Hematopoietic multipotent progenitor cell (in vitro differentiated cells): ENCODE measurements at regions not wholly inside any gene's neighbourhood (a gene's known extent, or its start where the extent isn't known, plus 50 kb on each side); places are given as distances from the start of the nearest gene placed in this dataset.
A peak's percentile ranks its signal among the peaks of the same experiment; 100 is the strongest.

Experiments
- DNase-seq, 3 donors: peaks; one replicate each; pipeline ENCODE4 v3.0.0-alpha.2; 2011 to 2015; ENCODE audit warnings: low read depth in 2 of 3, low spot score in 2 of 3

DNA sequence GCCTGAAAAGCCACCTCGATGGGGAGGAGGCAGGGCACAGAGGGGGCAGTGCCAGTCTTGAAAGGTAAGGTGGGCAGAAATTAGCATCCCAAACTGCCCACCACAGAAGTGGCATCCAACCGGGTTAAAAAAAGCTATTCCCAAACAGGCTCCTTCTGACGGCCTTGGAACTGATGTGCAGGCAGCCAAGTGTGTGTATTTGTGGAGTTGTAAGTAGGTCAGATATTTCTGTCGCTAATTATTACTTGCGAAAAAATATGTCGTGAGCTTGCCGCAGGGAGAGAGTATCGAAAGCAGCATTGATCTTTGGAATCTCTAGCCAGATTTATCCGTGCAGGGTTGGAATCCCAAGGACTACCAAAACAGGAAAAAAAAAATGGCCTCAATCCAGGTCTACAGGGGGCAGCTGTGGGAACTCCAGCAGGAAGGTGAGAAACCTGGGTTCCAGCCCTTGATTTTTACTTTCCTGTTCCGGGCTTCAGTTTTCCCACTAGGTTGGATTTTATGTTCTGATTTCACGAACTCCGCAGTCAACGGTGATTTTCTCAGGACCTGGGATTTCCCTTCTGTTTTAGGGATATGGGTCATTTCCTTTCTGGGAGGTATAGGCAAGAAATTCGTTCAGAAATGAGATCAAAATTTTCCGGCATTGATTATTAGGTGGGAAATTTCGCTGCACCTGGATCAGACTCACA is 200.8 kb downstream of the RGS3 start:
- DNase-seq = no peak

GRCh38 chr9:113665064-113665463 is 201.5 kb downstream of the RGS3 start:
- no peak for DNase-seq

GRCh38 chr9:113665756-113666155 is 202.2 kb downstream of the RGS3 start:
- DNase-seq = no peak

- DNase-seq = no peak
Measured at GRCh38 chr9:113668061-113668460, 204.5 kb downstream of the RGS3 start.

DNA sequence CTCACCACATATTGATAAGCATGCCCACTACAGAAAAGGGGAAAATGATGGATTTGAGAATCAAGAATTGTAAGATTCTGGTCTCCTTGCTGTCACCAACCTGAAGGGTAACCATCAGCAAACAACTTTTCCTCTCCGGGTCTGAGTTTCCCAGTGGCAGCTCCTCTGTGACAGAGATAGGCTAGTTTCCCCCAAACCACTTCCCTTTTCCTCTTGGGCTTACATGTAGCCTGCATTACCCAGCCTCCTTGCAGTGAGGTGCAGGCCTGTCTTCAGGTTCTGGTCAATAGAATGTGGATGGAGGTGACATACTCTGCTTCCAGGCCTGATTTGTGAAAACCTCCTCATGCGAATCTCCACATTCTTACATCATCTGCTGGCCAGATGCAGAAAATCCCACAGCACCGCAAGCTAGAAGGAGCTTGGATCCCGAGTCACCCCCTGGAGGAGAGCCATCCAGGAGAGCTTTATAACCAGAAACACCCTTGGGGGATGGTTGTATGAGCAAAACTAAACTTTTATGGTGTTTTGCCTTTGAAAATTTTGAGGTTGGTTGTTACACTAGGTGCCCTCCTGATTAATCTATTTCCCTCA is 206.1 kb downstream of the RGS3 start:
- DNase-seq = no peak

- no peak for DNase-seq
Measured at GRCh38 chr9:113673726-113674125, 202.4 kb upstream of the ZNF618 start.

- DNase-seq = no peak
Measured at GRCh38 chr9:113674436-113674835, 201.7 kb upstream of the ZNF618 start.

DNA sequence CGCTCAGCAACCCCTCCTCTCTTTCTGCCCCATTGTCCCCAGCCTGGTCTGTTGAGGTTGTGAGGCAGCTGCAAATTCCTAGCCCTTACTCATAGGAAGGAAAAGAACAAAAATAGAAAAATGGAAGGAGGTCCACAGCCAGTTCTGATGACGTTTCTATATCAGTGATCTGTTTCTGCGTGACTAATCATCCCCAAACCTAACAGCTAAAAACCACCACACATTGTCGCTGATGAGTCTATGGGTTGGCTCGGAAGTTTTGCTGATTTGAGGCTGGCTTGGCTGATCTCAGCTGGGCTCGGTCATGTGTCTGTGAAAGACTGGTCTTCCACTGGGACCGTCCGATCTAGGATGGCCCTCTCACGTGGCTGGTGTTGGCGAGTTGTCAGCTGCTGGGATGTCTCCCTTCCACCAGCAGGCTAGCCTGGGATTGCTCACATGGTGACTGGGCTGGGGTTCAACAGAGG is 200.6 kb upstream of the ZNF618 start:
- no peak for DNase-seq

DNA sequence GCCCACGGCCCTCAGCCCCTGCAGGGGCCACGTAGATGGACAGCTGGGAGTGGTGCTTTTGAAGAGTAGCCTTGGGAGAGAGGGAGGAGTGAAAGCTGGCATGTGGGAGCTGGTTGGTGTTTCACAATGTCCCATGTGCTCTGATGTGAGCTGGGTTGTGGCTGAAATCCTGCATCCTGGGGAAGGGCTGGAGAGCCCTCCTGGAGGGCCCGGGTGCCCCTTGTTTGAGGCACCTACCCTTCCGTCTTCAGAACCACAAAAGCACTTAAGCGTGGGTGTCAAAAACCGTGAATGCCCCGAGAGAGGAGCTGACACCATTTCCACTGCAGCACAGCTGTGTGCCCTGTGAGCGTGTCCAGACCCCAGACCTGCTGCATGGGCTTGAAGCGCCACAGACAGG is 199.1 kb upstream of the ZNF618 start:
- DNase-seq = no peak

GRCh38 chr9:113677569-113677968 is 198.5 kb upstream of the ZNF618 start:
- DNase-seq = no peak

DNA sequence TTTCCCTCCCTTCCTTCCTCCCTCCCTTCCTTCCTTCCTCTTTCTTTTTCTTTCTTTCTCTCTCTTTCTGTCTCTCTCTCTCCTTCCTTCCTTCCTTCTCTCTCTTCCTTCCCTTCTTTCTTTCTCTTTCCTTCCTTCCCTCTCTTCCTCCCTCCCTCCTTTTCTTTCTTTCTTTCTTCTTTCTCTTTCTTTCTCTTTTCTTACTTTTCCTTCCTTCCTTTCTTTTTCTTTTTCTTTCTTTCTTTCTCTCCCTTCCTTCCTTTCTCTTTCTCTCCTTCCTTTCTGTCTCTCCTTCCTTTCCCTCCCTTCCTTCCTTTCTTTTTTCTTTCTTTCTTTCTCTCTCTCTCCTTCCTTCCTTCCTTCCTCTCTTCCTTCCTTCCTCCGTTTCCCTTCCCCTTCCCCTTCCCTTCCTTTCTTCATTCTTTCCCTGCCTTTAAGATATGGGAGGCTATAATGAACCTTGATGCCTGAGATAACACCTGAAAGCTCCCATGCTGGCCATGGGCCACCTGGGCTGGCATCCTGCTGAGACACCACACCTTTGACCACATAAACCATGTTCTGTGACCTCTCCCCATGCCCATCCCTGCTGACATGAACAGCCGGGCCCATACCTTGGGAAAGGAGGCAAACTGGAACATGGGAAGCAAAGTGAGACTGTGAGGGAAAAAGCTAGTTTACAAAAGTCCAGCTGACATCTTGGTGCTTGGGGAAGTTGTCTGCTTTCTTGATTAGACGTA is 197.8 kb upstream of the ZNF618 start:
- DNase-seq = no peak

- DNase-seq = no peak
Measured at GRCh38 chr9:113678859-113679256, 197.3 kb upstream of the ZNF618 start.

DNA sequence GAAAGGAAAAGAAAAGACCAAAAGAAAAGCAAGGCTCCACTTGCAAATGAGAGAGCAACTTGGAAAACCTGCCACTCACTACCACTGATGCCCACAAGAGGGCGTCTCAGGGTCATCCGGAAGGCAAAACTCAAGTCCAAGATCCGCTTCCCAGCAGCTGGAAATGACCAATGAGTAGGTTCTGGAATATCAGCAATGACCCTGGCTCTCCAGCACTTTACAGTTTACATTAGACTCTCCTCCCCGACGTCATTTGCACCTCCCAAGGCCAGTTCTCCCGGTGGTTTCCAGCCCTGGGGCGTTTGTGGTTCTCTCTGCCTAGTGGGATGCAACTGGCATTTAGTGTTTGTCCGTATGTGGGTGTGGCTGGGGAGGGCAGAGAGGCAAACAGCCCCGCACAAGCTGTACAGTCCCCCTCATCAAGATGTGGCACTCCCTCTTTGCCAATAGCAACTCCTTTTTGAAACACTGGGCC is 193.8 kb upstream of the ZNF618 start:
- DNase-seq = peak in 2 of 3 donors; percentile 37 to 61

GRCh38 chr9:113685636-113686035 is 190.5 kb upstream of the ZNF618 start:
- DNase-seq = peak in 1 of 3 donors; percentile 55

DNA sequence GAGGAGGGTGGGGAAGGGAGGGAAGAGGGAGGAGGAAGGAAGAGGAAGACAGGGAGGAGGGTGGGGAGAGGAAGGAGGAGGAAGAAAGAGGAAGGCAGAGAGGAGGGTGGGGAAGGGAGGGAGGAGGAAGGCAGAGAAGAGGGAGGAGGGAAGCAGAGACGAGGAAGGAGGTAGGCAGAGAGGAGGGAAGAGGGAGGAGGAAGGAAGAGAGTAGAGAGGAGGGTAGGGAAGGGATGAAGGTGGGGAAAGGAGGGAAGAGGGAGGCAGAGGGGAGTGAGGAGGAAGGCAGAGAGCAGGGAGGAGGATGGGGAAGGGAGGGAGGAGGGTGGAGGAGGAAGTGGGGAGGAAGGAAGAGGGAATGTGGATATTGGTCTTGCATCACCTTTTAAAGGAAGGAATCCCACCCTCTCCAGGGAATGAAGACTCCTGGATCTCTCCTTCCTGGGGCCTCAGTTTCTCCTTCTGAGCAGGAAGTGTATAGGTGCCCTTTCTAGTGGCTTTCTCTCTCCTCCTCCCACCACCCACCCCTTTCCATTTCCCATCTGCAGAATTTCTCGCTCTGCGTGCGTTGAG is 188.9 kb upstream of the ZNF618 start:
- DNase-seq = no peak

DNA sequence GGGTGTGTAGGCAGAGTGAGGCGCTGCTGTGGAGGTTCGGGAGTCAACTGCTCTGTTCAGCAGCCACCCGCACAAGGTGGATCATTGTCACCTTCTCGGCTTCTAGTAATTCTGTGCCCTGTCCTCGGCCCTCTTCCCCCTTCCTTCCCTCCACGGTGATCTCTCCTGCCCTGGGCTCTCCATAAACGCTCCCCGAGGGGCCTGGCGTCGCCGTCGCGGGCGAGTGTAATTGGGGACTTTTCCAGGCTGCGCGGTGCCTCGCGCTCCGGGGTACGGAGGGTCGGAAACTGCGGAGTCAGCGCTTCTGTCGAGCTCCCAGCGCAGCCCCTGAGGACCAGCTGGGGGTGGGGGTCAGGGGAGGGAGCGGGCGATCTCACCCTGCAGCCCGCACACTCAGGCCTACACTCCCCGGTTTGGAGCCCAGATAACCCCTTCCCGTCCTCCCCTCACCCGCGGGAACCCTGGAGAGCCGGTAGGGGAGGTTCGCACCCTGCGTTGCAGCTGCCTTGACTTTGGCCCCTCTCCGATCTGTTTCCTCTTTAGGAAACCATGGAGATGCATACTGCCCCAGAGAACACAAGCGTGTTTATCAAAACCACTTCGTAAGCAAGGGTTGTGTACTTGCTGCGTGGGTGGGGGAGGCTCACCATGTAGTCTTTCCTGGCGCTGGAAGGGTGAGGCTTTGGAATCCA is 188.3 kb upstream of the ZNF618 start:
- peak in 1 of 3 donors; percentile 63 for DNase-seq

GRCh38 chr9:113690055-113690740 is 185.9 kb upstream of the ZNF618 start:
- DNase-seq = no peak

DNA sequence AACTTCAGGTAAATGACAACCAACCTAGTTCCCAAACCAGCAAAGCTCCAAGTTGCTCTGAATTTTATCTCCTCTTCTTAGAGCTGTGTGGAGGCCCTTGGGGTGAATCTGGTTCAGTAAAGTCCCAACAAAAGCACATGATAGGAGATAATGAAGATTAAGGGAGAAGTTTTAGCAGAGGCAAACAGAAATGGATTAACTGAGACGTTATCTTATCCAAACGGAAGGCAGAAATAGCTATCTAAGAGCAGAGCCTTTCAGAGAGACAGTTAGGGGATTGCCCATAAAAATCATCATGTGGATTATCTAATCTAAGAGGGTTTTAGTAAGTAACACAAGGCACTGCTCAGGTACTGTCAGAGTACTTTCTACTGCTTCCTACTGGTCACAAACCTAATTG is 183.9 kb upstream of the ZNF618 start:
- no peak for DNase-seq

- DNase-seq = no peak
Measured at GRCh38 chr9:113694912-113695311, 181.2 kb upstream of the ZNF618 start.

DNA sequence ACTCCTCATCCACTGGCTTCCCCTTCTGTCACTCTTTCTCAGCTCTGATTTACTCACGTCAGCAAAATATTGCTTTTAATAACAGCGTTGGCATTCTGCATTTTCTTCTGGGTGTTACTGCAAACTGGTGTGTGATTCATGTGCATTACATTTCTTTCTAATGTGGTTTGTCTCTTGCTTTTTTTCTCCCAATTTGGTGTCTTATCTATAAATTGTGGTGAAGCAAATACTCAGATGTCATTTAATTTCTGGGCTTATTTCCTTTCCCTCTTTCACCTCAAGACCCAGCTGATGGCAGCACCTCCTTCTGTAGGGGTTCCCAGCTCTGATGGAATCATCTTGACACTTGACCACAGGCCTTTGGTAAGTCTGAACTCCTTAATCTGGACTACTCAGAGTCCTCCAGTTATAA is 180.7 kb upstream of the ZNF618 start:
- DNase-seq = no peak
